ENCODE measurements at regions not wholly inside any gene's neighbourhood (a gene's known extent, or its start where the extent isn't known, plus 50 kb on each side); places are given as distances from the start of the nearest gene placed in this dataset.

DNA sequence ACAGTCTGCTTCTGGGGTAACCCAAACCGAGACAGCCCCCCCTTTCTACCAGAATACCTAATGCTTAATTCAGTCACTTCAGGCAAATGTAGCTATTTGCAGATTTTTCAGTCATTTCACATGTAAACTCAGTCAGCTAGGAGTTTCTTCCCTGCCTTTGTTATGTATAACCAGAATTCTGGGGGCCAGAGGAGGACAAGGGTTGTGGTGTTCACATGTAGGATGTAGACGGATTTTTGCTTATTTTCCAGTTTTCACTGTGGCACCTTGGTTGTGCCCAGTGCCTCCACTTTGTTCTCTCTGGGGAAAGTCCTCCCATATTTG is 51.1 kb downstream of the PROKR2 start:
- Histone ChIP-seq H3K27me3 (no peaks in the 10 kb centered on the region), H4K20me1 (no peaks in the 10 kb centered on the region), H3K27ac (peak overlapping the region in 7 of 11 experiments; percentile 10 to 68 (median 58); a peak in 7 of 22 replicates), H3K4me1 (peaks cover 39 to 100% (median 97%) of the 10 kb centered on the region in 10 experiments), H3K9me3 (replicated peaks in 1 of 11) (no peaks in the 10 kb centered on the region), H3K9ac (no peak overlapping the region), H3K4me3 (no peak overlapping the region; a peak in 1 of 20 replicates), H3K4me2 (peak overlapping the region in 10 of 11 experiments; percentile 9 to 82 (median 66); a peak in 11 of 22 replicates), H3K36me3 (no peaks in the 10 kb centered on the region)
- TF ChIP-seq Cebpa-rat (IDR thresholded peaks at IDR 0.05), result no peak

GRCh38 chr20:5264807-5265661 is 51.7 kb downstream of the PROKR2 start:
- Histone ChIP-seq H3K9ac (no peak overlapping the region), H3K27me3 (no peaks in the 10 kb centered on the region)

GRCh38 chr20:5261763-5262162 is 55.0 kb downstream of the PROKR2 start:
- no peaks in the 10 kb centered on the region for H4K20me1 ChIP-seq
- H3K9me3 ChIP-seq (replicated peaks in 1 of 11), result peaks cover 0 to 11% (median 0%) of the 10 kb centered on the region in 11 experiments; a peak in 2 of 22 replicates
- peaks cover 27 to 70% (median 64%) of the 10 kb centered on the region in 10 experiments for H3K4me1 ChIP-seq
- no peak overlapping the region for H3K4me3 ChIP-seq
- no peaks in the 10 kb centered on the region for H3K36me3 ChIP-seq
- H3K9ac ChIP-seq, result 0 out of 22 replicates have a peak overlapping the region, but pooled peaks of 1 of the 11 experiments have one; percentile 27
- TF ChIP-seq Cebpa-rat (IDR thresholded peaks at IDR 0.05), result no peak
- H3K4me2 ChIP-seq, result peak overlapping the region; percentile 23 to 80 (median 62); a peak in 19 of 22 replicates
- H3K27me3 ChIP-seq, result no peaks in the 10 kb centered on the region
- peak overlapping the region in 5 of 11 experiments; percentile 2 to 55 (median 41); a peak in 8 of 22 replicates for H3K27ac ChIP-seq

More at GRCh38 chr20:5264807-5265661, 51.7 kb downstream of the PROKR2 start:
- Histone ChIP-seq H3K9me3 (replicated peaks in 1 of 11) (0 out of 22 replicates have a peak, but pooled peaks cover 0 to 1% (median 0%) of the 10 kb centered on the region in 11 experiments), H3K4me1 (peaks cover 41 to 100% (median 97%) of the 10 kb centered on the region in 10 experiments), H4K20me1 (no peaks in the 10 kb centered on the region), H3K27ac (peak overlapping the region in 5 of 11 experiments; percentile 44 to 68 (median 59); a peak in 5 of 22 replicates), H3K36me3 (no peaks in the 10 kb centered on the region), H3K4me2 (peak overlapping the region in 9 of 11 experiments; percentile 53 to 82 (median 67); a peak in 11 of 22 replicates), H3K4me3 (no peak overlapping the region)
- TF ChIP-seq Cebpa-rat (IDR thresholded peaks at IDR 0.05), result no peak

DNA sequence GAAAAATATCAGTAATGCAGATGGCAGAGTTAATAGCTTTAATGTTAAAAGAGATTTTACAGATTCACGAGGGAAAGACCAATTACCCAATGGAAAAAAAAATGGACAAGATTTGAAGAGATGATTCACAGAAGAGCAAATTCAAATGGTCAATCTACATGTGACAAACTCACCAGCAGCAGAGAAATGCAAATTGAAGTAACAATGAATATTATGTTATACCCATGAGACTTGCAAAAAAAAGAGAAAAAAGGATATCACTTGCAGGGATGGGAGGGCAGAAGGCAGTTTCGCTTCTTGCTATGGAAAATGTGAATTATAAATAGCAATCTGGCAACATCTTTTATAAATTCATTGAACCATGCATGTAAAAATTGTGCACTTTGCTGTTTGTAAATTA is 55.9 kb downstream of the PROKR2 start:
- Histone ChIP-seq H3K4me2 (peak overlapping the region; percentile 3 to 80 (median 62); a peak in 19 of 22 replicates), H3K9me3 (replicated peaks in 1 of 11) (peaks cover 0 to 11% (median 0%) of the 10 kb centered on the region in 11 experiments; a peak in 2 of 22 replicates)

More for the DNA sequence above, 55.9 kb downstream of the PROKR2 start:
- Histone ChIP-seq H4K20me1 (no peaks in the 10 kb centered on the region), H3K4me1 (peaks cover 19 to 61% (median 55%) of the 10 kb centered on the region in 10 experiments), H3K36me3 (no peaks in the 10 kb centered on the region), H3K4me3 (no peak overlapping the region), H3K27me3 (no peaks in the 10 kb centered on the region), H3K27ac (peak overlapping the region in 2 of 11 experiments; percentile 21 to 55; a peak in 4 of 22 replicates), H3K9ac (no peak overlapping the region)
- no peak for TF ChIP-seq Cebpa-rat (IDR thresholded peaks at IDR 0.05)
